ENCODE measurements at regions not wholly inside any gene's neighbourhood (a gene's known extent, or its start where the extent isn't known, plus 50 kb on each side); places are given as distances from the start of the nearest gene placed in this dataset.

- FAIRE-seq: no peak
Observed at GRCh38 chr17:70338946-70339354, 169.6 kb downstream of the KCNJ2 start.

More at GRCh38 chr17:70338946-70339354, 169.6 kb downstream of the KCNJ2 start:
- TF ChIP-seq CTCF (IDR thresholded peaks at IDR 0.05; ENCODE audit: extremely low read depth in 1 of 2, insufficient read depth in 1 of 2, low read depth in 1 of 2, low read length in 2 of 2): no peak
- TF ChIP-seq GATA2 (IDR thresholded peaks at IDR 0.05; ENCODE audit: insufficient read depth, insufficient read length, low read depth, low read length): no peak
- TF ChIP-seq, protein P1, sequence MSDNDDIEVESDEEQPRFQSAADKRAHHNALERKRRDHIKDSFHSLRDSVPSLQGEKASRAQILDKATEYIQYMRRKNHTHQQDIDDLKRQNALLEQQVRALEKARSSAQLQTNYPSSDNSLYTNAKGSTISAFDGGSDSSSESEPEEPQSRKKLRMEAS (IDR thresholded peaks at IDR 0.05; ENCODE audit: insufficient read depth, insufficient read length): no peak
- TF ChIP-seq EZH2 (IDR thresholded peaks at IDR 0.05; ENCODE audit: borderline replicate concordance, low read depth, low read length, severe bottlenecking): no peak
- TF ChIP-seq POLR2AphosphoS5 (IDR thresholded peaks at IDR 0.05; ENCODE audit: insufficient read depth, low read depth, low read length): no peak
- TF ChIP-seq FOS (IDR thresholded peaks at IDR 0.05; ENCODE audit: borderline replicate concordance, insufficient read depth, low read length): no peak
- TF ChIP-seq MYC (IDR thresholded peaks at IDR 0.05; ENCODE audit: low read depth, low read length): no peak
- no peak for TF ChIP-seq POLR2A (IDR thresholded peaks at IDR 0.05; ENCODE audit: low read depth, low read length)
- POLR2A ChIA-PET: no interaction called here
- no peak for DNase-seq (ENCODE audit: low read depth, low spot score)
- CTCF ChIA-PET: no interaction called here
- Histone ChIP-seq H3K79me2 (ENCODE audit: control insufficient read depth, insufficient read depth, low read length) (no peaks in the 10 kb centered on the region), H3K4me1 (ENCODE audit: control insufficient read depth, extremely low read depth, insufficient read depth, low read length) (no peaks in the 10 kb centered on the region), H2AFZ (ENCODE audit: low read depth, low read length) (no peak overlapping the region), H3K27me3 (ENCODE audit: control insufficient read depth in 2 of 2, insufficient read depth in 2 of 2, low read length in 2 of 2) (no peaks in the 10 kb centered on the region), H3K4me2 (ENCODE audit: insufficient read depth, low read length) (no peak overlapping the region), H3K36me3 (ENCODE audit: control insufficient read depth in 2 of 2, extremely low read depth in 1 of 2, insufficient read depth in 2 of 2, low read length in 2 of 2) (no peaks in the 10 kb centered on the region), H3K27ac (ENCODE audit: insufficient read depth, low read depth, low read length) (no peak overlapping the region), H4K20me1 (replicated peaks; ENCODE audit: control insufficient read depth, extremely low read depth, insufficient read depth, low read length) (no peaks in the 10 kb centered on the region), H3K4me3 (replicated peaks in 1 of 3; ENCODE audit: insufficient read depth in 1 of 3, low read depth in 1 of 3, low read length in 3 of 3) (no peak overlapping the region), H3K9me3 (replicated peaks; ENCODE audit: control insufficient read depth, insufficient read depth, low read length) (no peaks in the 10 kb centered on the region), H3K9ac (replicated peaks; ENCODE audit: extremely low read depth, insufficient read depth, low read length) (no peak overlapping the region), H3K9me1 (replicated peaks; ENCODE audit: control insufficient read depth, extremely low read depth, insufficient read depth, low read length) (no peaks in the 10 kb centered on the region)
- no TSS peak for BruUV-seq (replicated peaks)
- dilution Hi-C loops (cut with MboI; ENCODE audit: extremely low pct_ligation_motif_present, low sequenced_read_pairs) (no loop called here), intact Hi-C loops (cut with micrococcal nuclease) (no loop called here)

All from endothelial cell of umbilical vein (primary cell).